IMR-90 (cell line): ENCODE measurements at regions not wholly inside any gene's neighbourhood (a gene's known extent, or its start where the extent isn't known, plus 50 kb on each side); places are given as distances from the start of the nearest gene placed in this dataset.

Experiments
- ATAC-seq: fragments of 200-7000 bp; cut with Tn5 transposase; 2 replicates; pipeline ENCODE4 v1.9.1; 2020; ENCODE audit warnings: low read depth, mild to moderate bottlenecking, moderate library complexity
- BruUV-seq: library from RNA; stranded (reverse); fragments of 400-500 nt; replicated peaks from 2 replicates; lab custom pipeline; 2021; lab: Mats Ljungman, UMichigan
- CTCF ChIA-PET: fragments of 300-600 bp; formaldehyde crosslinking; extraction: SDS; loops from one replicate; lab custom pipeline; 2021; ENCODE audit warnings: antibody characterized with exemption; lab: Yijun Ruan, JAX
- POLR2A ChIA-PET: fragments of 300-600 bp; sonication (Branson Sonifier 250); formaldehyde crosslinking; loops from one replicate; lab custom pipeline; 2022; ENCODE audit warnings: antibody characterized with exemption; ENCODE audit not compliant: unreplicated experiment; lab: Charles Lee
- DNase-seq: peaks from one replicate; pipeline ENCODE4 v3.0.0; 2013
- H2AFZ ChIP-seq: replicated peaks from 2 replicates; pipeline ENCODE3; 2013; ENCODE audit warnings: low read length, mild to moderate bottlenecking; ENCODE audit not compliant: poor library complexity
- H2AK5ac ChIP-seq: 2 replicates; pipeline ENCODE4 v1.6.1; 2013; ENCODE audit warnings: low read depth, low read length, inconsistent platforms
- H2AK9ac ChIP-seq: replicated peaks from 2 replicates; pipeline ENCODE3; 2013; ENCODE audit warnings: mild to moderate bottlenecking, low read depth, low read length, moderate library complexity; ENCODE audit not compliant: poor library complexity
- H2BK120ac ChIP-seq: 2 replicates; pipeline ENCODE4 v1.6.1; 2013; ENCODE audit warnings: low read depth, low read length, inconsistent platforms
- H2BK15ac ChIP-seq: 3 replicates; pipeline ENCODE4 v1.6.1; 2013; ENCODE audit warnings: low read depth, low read length, inconsistent platforms
- H2BK20ac ChIP-seq: 2 replicates; pipeline ENCODE4 v1.6.1; 2013; ENCODE audit warnings: low read depth, mild to moderate bottlenecking, inconsistent platforms, low read length, moderate library complexity
- H2BK5ac ChIP-seq: 2 replicates; pipeline ENCODE4 v1.6.1; 2013; ENCODE audit warnings: mild to moderate bottlenecking, low read depth, low read length, inconsistent platforms; ENCODE audit not compliant: poor library complexity, severe bottlenecking
- H3K14ac ChIP-seq: replicated peaks from 2 replicates; pipeline ENCODE4 v1.6.1; 2013; ENCODE audit warnings: low read depth, low read length, inconsistent platforms
- H3K18ac ChIP-seq: 2 replicates; pipeline ENCODE4 v1.6.1; 2013; ENCODE audit warnings: low read depth, low read length, control low read depth
- H3K23ac ChIP-seq: 2 replicates; pipeline ENCODE4 v1.6.1; 2013; ENCODE audit warnings: low read depth, low read length, inconsistent platforms
- H3K27ac ChIP-seq: 2 replicates; pipeline ENCODE4 v1.5.1; 2013; ENCODE audit warnings: mild to moderate bottlenecking, control low read depth, low read length; ENCODE audit not compliant: insufficient read depth
- H3K27me3 ChIP-seq: 2 replicates; pipeline ENCODE4 v1.6.1; 2013; ENCODE audit warnings: low read length; ENCODE audit not compliant: control insufficient read depth, insufficient read depth
- H3K36me3 ChIP-seq: 2 replicates; pipeline ENCODE4 v1.6.1; 2013; ENCODE audit warnings: low read length, mixed read lengths; ENCODE audit not compliant: control insufficient read depth, insufficient read depth
- H3K4ac ChIP-seq: 2 replicates; pipeline ENCODE4 v1.6.1; 2013; ENCODE audit warnings: low read depth, low read length, inconsistent platforms
- H3K4me1 ChIP-seq: 2 replicates; pipeline ENCODE4 v1.6.1; 2013; ENCODE audit warnings: low read length, mixed read lengths; ENCODE audit not compliant: control insufficient read depth, insufficient read depth
- H3K4me2 ChIP-seq: 2 replicates; pipeline ENCODE4 v1.6.1; 2013; ENCODE audit warnings: low read depth, mild to moderate bottlenecking, control low read depth, low read length, moderate library complexity
- H3K4me3 ChIP-seq: 2 replicates; pipeline ENCODE4 v1.5.1; 2013; ENCODE audit warnings: low read depth, mild to moderate bottlenecking, control low read depth, low read length, moderate library complexity; ENCODE audit not compliant: insufficient read depth
- H3K56ac ChIP-seq: 2 replicates; pipeline ENCODE4 v1.6.1; 2013; ENCODE audit warnings: low read length, inconsistent platforms; ENCODE audit not compliant: insufficient read depth; ENCODE audit errors: extremely low read depth
- H3K79me1 ChIP-seq, 2 experiments: 2 replicates each; pipeline ENCODE4 v1.6.1; 2013; ENCODE audit warnings: low read length in 2 of 2, inconsistent platforms in 1 of 2, low read depth in 1 of 2
- H3K9ac ChIP-seq: 2 replicates; pipeline ENCODE4 v1.6.1; 2013; ENCODE audit warnings: low read depth, low read length, control low read depth
- H3K9me1 ChIP-seq: 2 replicates; pipeline ENCODE4 v1.6.1; 2013; ENCODE audit warnings: low read length, inconsistent platforms; ENCODE audit not compliant: insufficient read depth
- H3K9me3 ChIP-seq: 2 replicates; pipeline ENCODE4 v1.6.1; 2013; ENCODE audit warnings: low read length; ENCODE audit not compliant: control insufficient read depth, insufficient read depth
- H4K20me1 ChIP-seq: 2 replicates; pipeline ENCODE4 v1.6.1; 2013; ENCODE audit warnings: low read length, inconsistent platforms; ENCODE audit not compliant: insufficient read depth
- H4K5ac ChIP-seq: 2 replicates; pipeline ENCODE4 v1.6.1; 2013; ENCODE audit warnings: mild to moderate bottlenecking, low read depth, low read length, control low read depth
- H4K8ac ChIP-seq, 2 experiments: 2 replicates each; pipeline ENCODE4 v1.6.1; 2013; ENCODE audit warnings: low read depth in 2 of 2, low read length in 2 of 2, control low read depth in 1 of 2, inconsistent platforms in 1 of 2
- H4K91ac ChIP-seq: 2 replicates; pipeline ENCODE4 v1.6.1; 2013; ENCODE audit warnings: low read depth, low read length, inconsistent platforms; ENCODE audit not compliant: insufficient read depth
- BHLHE40 ChIP-seq: fragments of 150-350 bp; IDR thresholded peaks from 2 replicates; pipeline ENCODE4 v1.6.1; 2016; ENCODE audit warnings: mild to moderate bottlenecking, low read depth, low read length
- CEBPB ChIP-seq: IDR thresholded peaks from 2 replicates; pipeline ENCODE4 v1.6.1; 2012; ENCODE audit warnings: low read depth, low read length, improper control_type of control experiment
- CHD1 ChIP-seq: IDR thresholded peaks from 2 replicates; pipeline ENCODE4 v1.6.1; 2012; ENCODE audit warnings: low read depth, low read length, improper control_type of control experiment
- FOS ChIP-seq: fragments of 150-350 bp; IDR thresholded peaks from 2 replicates; pipeline ENCODE4 v1.6.1; 2016; ENCODE audit warnings: low read depth, low read length
- MAFK ChIP-seq: IDR thresholded peaks from 2 replicates; pipeline ENCODE4 v1.6.1; 2012; ENCODE audit warnings: low read depth, low read length, improper control_type of control experiment
- MAZ ChIP-seq: IDR thresholded peaks from 2 replicates; pipeline ENCODE4 v1.6.1; 2012; ENCODE audit warnings: low read depth, mild to moderate bottlenecking, low read length, improper control_type of control experiment, moderate library complexity, borderline replicate concordance
- MXI1 ChIP-seq: IDR thresholded peaks from 2 replicates; pipeline ENCODE4 v1.6.1; 2012; ENCODE audit warnings: low read depth, mild to moderate bottlenecking, low read length, moderate library complexity, borderline replicate concordance
- NFE2L2 ChIP-seq: fragments of 150-350 bp; IDR thresholded peaks from 2 replicates; pipeline ENCODE4 v1.6.1; 2016; ENCODE audit warnings: low read depth, mild to moderate bottlenecking, low read length
- POLR2A ChIP-seq: IDR thresholded peaks from 2 replicates; pipeline ENCODE4 v1.6.1; 2012; ENCODE audit warnings: mild to moderate bottlenecking, low read depth, low read length
- RAD21 ChIP-seq: IDR thresholded peaks from 2 replicates; pipeline ENCODE4 v1.6.1; 2012; ENCODE audit warnings: low read length, improper control_type of control experiment
- RCOR1 ChIP-seq: IDR thresholded peaks from 2 replicates; pipeline ENCODE4 v1.6.1; 2012; ENCODE audit warnings: mild to moderate bottlenecking, low read length, improper control_type of control experiment; ENCODE audit not compliant: insufficient replicate concordance
- SMC3 ChIP-seq: fragments of 150-350 bp; IDR thresholded peaks from 2 replicates; pipeline ENCODE4 v1.6.1; 2016; ENCODE audit warnings: low read depth, mild to moderate bottlenecking, antibody characterized with exemption, low read length, moderate library complexity
- WGBS, 2 experiments: methylation state at CpG; one replicate each; pipeline versions ENCODE4 v1.1.5 to v1.1.7; 2013; ENCODE audit warnings: missing lambda C conversion rate in 2 of 2; ENCODE audit not compliant: insufficient read length in 1 of 2; ENCODE audit errors: extremely low coverage in 2 of 2; 5-methylcytosine and 5-hydroxymethylcytosine counted together
- dilution Hi-C: fragments of 300-500 bp; cut with HindIII; formaldehyde crosslinking; loops from one replicate; pipeline ENCODE4 v1.14.3; 2018; ENCODE audit warnings: low sequenced_read_pairs; ENCODE audit not compliant: unreplicated experiment
- in situ Hi-C: fragments of 300-500 bp; cut with MboI; formaldehyde crosslinking; loops from 3 replicates; pipeline ENCODE4 v1.14.3; 2019; ENCODE audit warnings: low sequenced_read_pairs, inconsistent platforms, mixed read lengths
- intact Hi-C: fragments of 100-400 bp; cut with micrococcal nuclease; formaldehyde crosslinking; loops from 2 replicates; pipeline ENCODE4 v1.10.0; 2022
- TF ChIP-seq, protein P1 (sequence below): fragments of 150-350 bp; IDR thresholded peaks from 2 replicates; pipeline ENCODE4 v1.6.1; 2017; ENCODE audit warnings: mild to moderate bottlenecking, antibody characterized with exemption, low read length, low read depth
- TF ChIP-seq, protein P2 (sequence below): fragments of 150-350 bp; IDR thresholded peaks from 2 replicates; pipeline ENCODE4 v1.6.1; 2016; ENCODE audit warnings: low read depth, mild to moderate bottlenecking, low read length, moderate library complexity, borderline replicate concordance
- TF ChIP-seq, protein P3 (sequence below): conservative IDR thresholded peaks from 2 replicates; pipeline ENCODE4 v1.5.1; 2012; ENCODE audit warnings: mild to moderate bottlenecking, low read depth, low read length, improper control_type of control experiment

DNA sequence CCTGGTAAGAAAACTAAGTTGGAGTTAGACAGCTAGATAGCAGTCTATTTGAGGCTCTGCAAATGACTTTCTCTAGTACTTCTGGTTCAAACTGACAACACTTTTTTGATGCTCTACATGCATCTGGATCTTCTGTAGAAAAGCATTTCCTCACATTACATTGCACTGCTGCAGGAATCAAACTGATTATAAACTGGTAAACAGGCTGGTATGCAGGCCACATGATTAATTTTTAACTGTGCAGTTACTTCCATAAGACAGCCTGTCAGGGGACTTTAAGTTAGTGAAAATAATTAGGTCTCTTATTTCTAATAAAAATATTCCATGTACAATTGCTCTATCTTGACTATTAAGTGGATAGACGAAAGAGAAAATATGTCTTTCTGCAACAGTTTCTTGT lies 550.0 kb upstream of the ALCAM start:
- no peak overlapping the region for H2BK5ac ChIP-seq
- intact Hi-C loops, result no loop called here

More for the DNA sequence above, 550.0 kb upstream of the ALCAM start:
- H3K27ac ChIP-seq, result no peak overlapping the region
- no peak overlapping the region for H3K56ac ChIP-seq
- no peak overlapping the region for H3K14ac ChIP-seq
- no peaks in the 10 kb centered on the region for H3K9me1 ChIP-seq
- H3K4me2 ChIP-seq, result no peak overlapping the region
- no peak overlapping the region for H3K4me3 ChIP-seq
- H4K91ac ChIP-seq, result no peak overlapping the region
- WGBS, 2 experiments, result no CpG with 5 or more reads among the region's 1 CpG
- no peak overlapping the region for H3K23ac ChIP-seq
- H2AK5ac ChIP-seq, result no peak overlapping the region
- H4K20me1 ChIP-seq, result no peaks in the 10 kb centered on the region
- BruUV-seq, result no TSS peak
- H3K36me3 ChIP-seq, result no peaks in the 10 kb centered on the region
- TF ChIP-seq RAD21 (no peak), CHD1 (no peak), POLR2A (no peak), NFE2L2 (no peak), CEBPB (no peak), MAFK (no peak), MXI1 (no peak), FOS (no peak), SMC3 (no peak), BHLHE40 (no peak), RCOR1 (no peak), MAZ (no peak)
- TF ChIP-seq, protein P1, sequence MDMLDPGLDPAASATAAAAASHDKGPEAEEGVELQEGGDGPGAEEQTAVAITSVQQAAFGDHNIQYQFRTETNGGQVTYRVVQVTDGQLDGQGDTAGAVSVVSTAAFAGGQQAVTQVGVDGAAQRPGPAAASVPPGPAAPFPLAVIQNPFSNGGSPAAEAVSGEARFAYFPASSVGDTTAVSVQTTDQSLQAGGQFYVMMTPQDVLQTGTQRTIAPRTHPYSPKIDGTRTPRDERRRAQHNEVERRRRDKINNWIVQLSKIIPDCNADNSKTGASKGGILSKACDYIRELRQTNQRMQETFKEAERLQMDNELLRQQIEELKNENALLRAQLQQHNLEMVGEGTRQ, result no peak
- TF ChIP-seq, protein P2, sequence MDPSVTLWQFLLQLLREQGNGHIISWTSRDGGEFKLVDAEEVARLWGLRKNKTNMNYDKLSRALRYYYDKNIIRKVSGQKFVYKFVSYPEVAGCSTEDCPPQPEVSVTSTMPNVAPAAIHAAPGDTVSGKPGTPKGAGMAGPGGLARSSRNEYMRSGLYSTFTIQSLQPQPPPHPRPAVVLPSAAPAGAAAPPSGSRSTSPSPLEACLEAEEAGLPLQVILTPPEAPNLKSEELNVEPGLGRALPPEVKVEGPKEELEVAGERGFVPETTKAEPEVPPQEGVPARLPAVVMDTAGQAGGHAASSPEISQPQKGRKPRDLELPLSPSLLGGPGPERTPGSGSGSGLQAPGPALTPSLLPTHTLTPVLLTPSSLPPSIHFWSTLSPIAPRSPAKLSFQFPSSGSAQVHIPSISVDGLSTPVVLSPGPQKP, result no peak
- TF ChIP-seq, protein P3, sequence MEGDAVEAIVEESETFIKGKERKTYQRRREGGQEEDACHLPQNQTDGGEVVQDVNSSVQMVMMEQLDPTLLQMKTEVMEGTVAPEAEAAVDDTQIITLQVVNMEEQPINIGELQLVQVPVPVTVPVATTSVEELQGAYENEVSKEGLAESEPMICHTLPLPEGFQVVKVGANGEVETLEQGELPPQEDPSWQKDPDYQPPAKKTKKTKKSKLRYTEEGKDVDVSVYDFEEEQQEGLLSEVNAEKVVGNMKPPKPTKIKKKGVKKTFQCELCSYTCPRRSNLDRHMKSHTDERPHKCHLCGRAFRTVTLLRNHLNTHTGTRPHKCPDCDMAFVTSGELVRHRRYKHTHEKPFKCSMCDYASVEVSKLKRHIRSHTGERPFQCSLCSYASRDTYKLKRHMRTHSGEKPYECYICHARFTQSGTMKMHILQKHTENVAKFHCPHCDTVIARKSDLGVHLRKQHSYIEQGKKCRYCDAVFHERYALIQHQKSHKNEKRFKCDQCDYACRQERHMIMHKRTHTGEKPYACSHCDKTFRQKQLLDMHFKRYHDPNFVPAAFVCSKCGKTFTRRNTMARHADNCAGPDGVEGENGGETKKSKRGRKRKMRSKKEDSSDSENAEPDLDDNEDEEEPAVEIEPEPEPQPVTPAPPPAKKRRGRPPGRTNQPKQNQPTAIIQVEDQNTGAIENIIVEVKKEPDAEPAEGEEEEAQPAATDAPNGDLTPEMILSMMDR, result no peak
- no peak overlapping the region for H3K4ac ChIP-seq
- no peak for DNase-seq
- no peak overlapping the region for H2BK120ac ChIP-seq
- no peaks in the 10 kb centered on the region for H3K79me1 ChIP-seq
- in situ Hi-C loops, result no loop called here
- H3K27me3 ChIP-seq, result no peaks in the 10 kb centered on the region
- H4K8ac ChIP-seq, result no peak overlapping the region
- H3K9me3 ChIP-seq, result peaks cover 11% of the 10 kb centered on the region
- H2BK15ac ChIP-seq, result no peak overlapping the region
- no peak overlapping the region for H2AK9ac ChIP-seq
- no peak overlapping the region for H3K18ac ChIP-seq
- CTCF ChIA-PET, result no interaction called here
- dilution Hi-C loops, result no loop called here
- H3K4me1 ChIP-seq, result no peaks in the 10 kb centered on the region
- ATAC-seq, result no peak
- no peak overlapping the region for H2BK20ac ChIP-seq
- no peak overlapping the region for H3K9ac ChIP-seq
- no peak overlapping the region for H2AFZ ChIP-seq
- H4K5ac ChIP-seq, result no peak overlapping the region
- POLR2A ChIA-PET, result no interaction called here
